Kidney (tissue), 13 donors: ENCODE measurements at regions not wholly inside any gene's neighbourhood (a gene's known extent, or its start where the extent isn't known, plus 50 kb on each side); places are given as distances from the start of the nearest gene placed in this dataset.
A peak's percentile ranks its signal among the peaks of the same experiment; 100 is the strongest.

Experiments
- DNase-seq, 5 donors: peaks; one replicate each; pipeline ENCODE4 v3.0.0-alpha.2; 2013 to 2020
- FAIRE-seq: peaks from 2 replicates; lab custom pipeline; 2012; peaks lifted over from hg19 to GRCh38; lab: Jason Lieb, UNC
- H3K27ac ChIP-seq, 2 donors: one replicate each; pipeline ENCODE4 v1.7.0; 2013; ENCODE audit warnings: low read depth in 2 of 2, low read length in 2 of 2, inconsistent platforms in 1 of 2
- H3K27me3 ChIP-seq: one replicate; pipeline ENCODE4 v1.7.1; 2013; ENCODE audit warnings: low read length, inconsistent platforms; ENCODE audit not compliant: control insufficient read depth, insufficient read depth
- H3K36me3 ChIP-seq, 3 donors: one replicate each; pipeline versions ENCODE4 v1.7.0 to v1.7.1; 2013; ENCODE audit warnings: low read length in 3 of 3, control low read depth in 1 of 3, inconsistent platforms in 1 of 3; ENCODE audit not compliant: insufficient read depth in 3 of 3, control insufficient read depth in 2 of 3
- H3K4me1 ChIP-seq, 3 donors: one replicate each; pipeline versions ENCODE4 v1.7.0 to v1.7.1; 2013; ENCODE audit warnings: low read length in 3 of 3, inconsistent platforms in 1 of 3, low read depth in 1 of 3; ENCODE audit not compliant: control insufficient read depth in 2 of 3, insufficient read depth in 2 of 3
- H3K4me3 ChIP-seq, 3 donors: one replicate each; pipeline versions ENCODE4 v1.7.0 to v1.8.1; 2013; ENCODE audit warnings: low read length in 3 of 3, control low read depth in 1 of 3, inconsistent platforms in 1 of 3
- H3K9ac ChIP-seq, 3 donors: one replicate each; pipeline versions ENCODE4 v1.7.0 to v1.7.1; 2013; ENCODE audit warnings: low read length in 3 of 3, control low read depth in 1 of 3, inconsistent platforms in 1 of 3
- H3K9me3 ChIP-seq, 3 donors: one replicate each; pipeline versions ENCODE4 v1.7.0 to v1.7.1; 2013; ENCODE audit warnings: low read length in 3 of 3, control low read depth in 1 of 3, inconsistent platforms in 1 of 3; ENCODE audit not compliant: control insufficient read depth in 2 of 3, insufficient read depth in 1 of 3
- intact Hi-C: fragments of 100-400 bp; cut with DNase I; formaldehyde crosslinking; loops from one replicate; pipeline ENCODE4 v1.11.1; 2022
- TF ChIP-seq, protein P1 (sequence below): IDR thresholded peaks from 3 replicates; pipeline ENCODE4 v1.5.1; 2012; ENCODE audit warnings: mild to moderate bottlenecking, moderate library complexity, borderline replicate concordance; ENCODE audit not compliant: insufficient read depth; ENCODE audit errors: extremely low read depth
- donor health status: control.
- donor health status: control.
- donor health status: control.
- donor health status: control.
- donor health status: control.
- donor health status: DM: yes; HTN: yes; CAD: no.
- donor health status: Normal renal cell carcinoma (clear cell type).

DNA sequence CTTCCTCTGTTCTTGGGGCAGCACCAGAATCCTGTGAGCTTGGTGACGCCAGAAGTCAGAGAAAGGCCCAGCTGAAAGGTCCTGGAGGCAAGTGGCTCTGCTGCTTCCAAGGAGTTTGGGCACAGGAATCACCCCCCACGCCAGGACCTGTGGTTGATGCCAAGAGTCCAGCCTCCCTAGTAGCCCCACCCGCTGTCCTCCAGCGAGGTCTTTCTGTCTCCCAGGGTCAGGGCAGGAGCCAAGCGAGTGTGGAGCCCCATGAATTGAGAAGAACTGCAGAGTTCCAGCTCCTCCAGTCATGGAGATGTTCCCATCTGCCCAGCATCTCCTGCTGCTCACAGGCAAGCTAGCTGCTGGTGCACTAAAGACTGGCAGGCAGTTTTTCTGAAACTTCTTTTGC lies 631.7 kb upstream of the MGMT start:
- FAIRE-seq: no peak
- no peak for DNase-seq
- H3K27ac ChIP-seq: no peak overlapping the region
- no peaks in the 10 kb centered on the region for H3K9me3 ChIP-seq
- H3K4me3 ChIP-seq: no peak overlapping the region
- no peaks in the 10 kb centered on the region for H3K27me3 ChIP-seq
- no peaks in the 10 kb centered on the region for H3K4me1 ChIP-seq
- no peak overlapping the region for H3K9ac ChIP-seq
- TF ChIP-seq, protein P1, sequence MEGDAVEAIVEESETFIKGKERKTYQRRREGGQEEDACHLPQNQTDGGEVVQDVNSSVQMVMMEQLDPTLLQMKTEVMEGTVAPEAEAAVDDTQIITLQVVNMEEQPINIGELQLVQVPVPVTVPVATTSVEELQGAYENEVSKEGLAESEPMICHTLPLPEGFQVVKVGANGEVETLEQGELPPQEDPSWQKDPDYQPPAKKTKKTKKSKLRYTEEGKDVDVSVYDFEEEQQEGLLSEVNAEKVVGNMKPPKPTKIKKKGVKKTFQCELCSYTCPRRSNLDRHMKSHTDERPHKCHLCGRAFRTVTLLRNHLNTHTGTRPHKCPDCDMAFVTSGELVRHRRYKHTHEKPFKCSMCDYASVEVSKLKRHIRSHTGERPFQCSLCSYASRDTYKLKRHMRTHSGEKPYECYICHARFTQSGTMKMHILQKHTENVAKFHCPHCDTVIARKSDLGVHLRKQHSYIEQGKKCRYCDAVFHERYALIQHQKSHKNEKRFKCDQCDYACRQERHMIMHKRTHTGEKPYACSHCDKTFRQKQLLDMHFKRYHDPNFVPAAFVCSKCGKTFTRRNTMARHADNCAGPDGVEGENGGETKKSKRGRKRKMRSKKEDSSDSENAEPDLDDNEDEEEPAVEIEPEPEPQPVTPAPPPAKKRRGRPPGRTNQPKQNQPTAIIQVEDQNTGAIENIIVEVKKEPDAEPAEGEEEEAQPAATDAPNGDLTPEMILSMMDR: no peak
- no peaks in the 10 kb centered on the region for H3K36me3 ChIP-seq
- intact Hi-C loops: no loop called here

DNA sequence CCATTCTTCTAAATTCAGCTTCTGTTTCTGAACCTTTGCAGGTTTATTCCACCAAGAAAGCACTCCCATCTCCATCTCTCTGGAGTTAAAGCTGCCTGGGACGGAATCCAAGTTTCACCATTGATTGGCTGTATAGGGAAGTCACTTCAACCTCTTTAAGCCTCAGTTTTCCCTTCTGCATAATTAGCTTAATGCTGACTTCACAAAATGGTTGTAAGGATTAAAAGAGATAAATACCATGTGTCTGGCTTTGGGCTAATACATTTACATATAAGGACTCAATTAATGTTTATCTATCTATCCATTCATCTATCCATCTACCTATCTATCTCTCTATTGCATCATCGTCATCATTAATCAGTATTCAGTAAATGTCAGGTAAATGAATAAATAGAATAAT lies 629.6 kb upstream of the MGMT start:
- FAIRE-seq (no peak), DNase-seq (no peak)
- intact Hi-C loops: no loop called here
- H3K9me3 ChIP-seq: no peaks in the 10 kb centered on the region
- no peak overlapping the region for H3K9ac ChIP-seq
- no peaks in the 10 kb centered on the region for H3K4me1 ChIP-seq
- no peaks in the 10 kb centered on the region for H3K36me3 ChIP-seq
- no peaks in the 10 kb centered on the region for H3K27me3 ChIP-seq
- TF ChIP-seq, protein P1: no peak
- no peak overlapping the region for H3K27ac ChIP-seq
- no peak overlapping the region for H3K4me3 ChIP-seq

DNA sequence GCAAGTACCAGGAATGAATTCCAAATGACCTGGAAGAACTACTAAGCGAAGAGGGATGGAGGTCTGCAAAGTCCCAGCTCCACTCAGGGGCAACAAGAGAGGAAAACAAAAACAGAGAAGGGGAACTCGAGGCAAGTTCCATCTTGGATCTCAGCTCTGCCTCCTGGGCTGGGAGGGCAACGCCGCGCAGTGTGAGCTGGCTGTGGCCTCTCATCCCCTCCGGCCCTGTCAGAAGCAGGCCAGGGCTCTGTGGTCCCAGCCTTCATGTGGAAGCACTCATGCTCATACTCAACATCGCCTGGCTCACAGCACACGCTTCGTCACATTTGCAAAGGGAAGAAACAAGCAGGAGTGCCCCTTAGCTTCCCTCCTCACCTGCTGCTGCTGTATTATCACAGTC lies 627.9 kb upstream of the MGMT start:
- FAIRE-seq (no peak), DNase-seq (peak in 1 of 5 donors; percentile 9)
- Histone ChIP-seq H3K9ac (no peak overlapping the region), H3K9me3 (no peaks in the 10 kb centered on the region), H3K36me3 (no peaks in the 10 kb centered on the region), H3K4me1 (no peaks in the 10 kb centered on the region), H3K4me3 (no peak overlapping the region), H3K27me3 (no peaks in the 10 kb centered on the region), H3K27ac (no peak overlapping the region)
- intact Hi-C loops: no loop called here
- TF ChIP-seq, protein P1: no peak

DNA sequence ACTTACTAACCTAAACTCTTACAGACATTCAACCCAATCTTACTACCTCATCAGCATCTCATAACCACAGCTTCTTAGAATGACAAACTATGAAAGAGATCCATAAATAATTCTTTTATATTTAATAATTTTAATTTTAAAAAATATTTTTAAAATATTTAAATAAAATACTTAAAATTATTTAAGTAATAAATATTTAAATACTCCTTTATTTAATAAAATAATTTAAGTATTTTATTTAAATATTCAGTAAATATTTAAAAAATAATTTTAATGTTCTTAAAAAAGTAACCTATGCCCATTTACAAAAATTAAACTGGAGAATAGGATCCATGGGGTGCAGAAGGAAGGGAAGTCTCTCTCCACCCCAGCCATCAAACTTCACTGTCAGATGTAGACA lies 627.3 kb upstream of the MGMT start:
- Histone ChIP-seq H3K9ac (no peak overlapping the region), H3K4me3 (no peak overlapping the region), H3K27me3 (no peaks in the 10 kb centered on the region), H3K27ac (no peak overlapping the region), H3K9me3 (no peaks in the 10 kb centered on the region), H3K36me3 (no peaks in the 10 kb centered on the region), H3K4me1 (no peaks in the 10 kb centered on the region)
- intact Hi-C loops: no loop called here
- DNase-seq (no peak), FAIRE-seq (peak; percentile 97)
- TF ChIP-seq, protein P1: no peak
